Activated CD4-positive, alpha-beta T cell treated with anti-CD3 and anti-CD28 coated beads for 36 hours (primary cell): ENCODE measurements at regions not wholly inside any gene's neighbourhood (a gene's known extent, or its start where the extent isn't known, plus 50 kb on each side); places are given as distances from the start of the nearest gene placed in this dataset.
A peak's percentile ranks its signal among the peaks of the same experiment; 100 is the strongest.

Experiments
- ATAC-seq: fragments of 200-7000 bp; cut with Tn5 transposase; one replicate; pipeline ENCODE4 v1.10.0; 2021; ENCODE audit warnings: mild to moderate bottlenecking, moderate library complexity
- CTCF ChIA-PET: fragments of 350-600 bp; sonication (Branson Sonifier 250); formaldehyde crosslinking; loops from one replicate; lab custom pipeline; 2021; ENCODE audit warnings: antibody characterized with exemption; lab: Charles Lee
- POLR2A ChIA-PET: fragments of 350-600 bp; sonication (Branson Sonifier 250); formaldehyde crosslinking; loops from one replicate; lab custom pipeline; 2021; ENCODE audit warnings: antibody characterized with exemption, inconsistent platforms; lab: Charles Lee
- DNase-seq: peaks from one replicate; pipeline ENCODE4 v3.0.0-alpha.2; 2020
- H3K27ac Mint-ChIP-seq: one replicate; pipeline ENCODE4 v1.8.0; 2021; ENCODE audit warnings: mixed read lengths
- H3K27me3 Mint-ChIP-seq: one replicate; pipeline ENCODE4 v1.8.0; 2021; ENCODE audit warnings: mixed read lengths
- H3K36me3 Mint-ChIP-seq: one replicate; pipeline ENCODE4 v1.8.0; 2021; ENCODE audit warnings: low read depth, mixed read lengths
- H3K4me1 Mint-ChIP-seq: one replicate; pipeline ENCODE4 v1.8.0; 2021; ENCODE audit warnings: mixed read lengths
- H3K4me3 Mint-ChIP-seq: one replicate; pipeline ENCODE4 v1.8.0; 2021; ENCODE audit warnings: mild to moderate bottlenecking, moderate library complexity, mixed read lengths
- H3K9me3 Mint-ChIP-seq: one replicate; pipeline ENCODE4 v1.8.0; 2021; ENCODE audit warnings: low read depth, mixed read lengths
- intact Hi-C, 2 experiments: fragments of 100-400 bp; cut with DNase I in 1 of 2; cut with micrococcal nuclease in 1 of 2; formaldehyde crosslinking; loops; one replicate each; pipeline versions ENCODE4 v1.14.2 to v1.15.1; 2022 to 2024; cut with DNase I, micrococcal nuclease

GRCh38 chr1:82451191-82451590 is 650.5 kb downstream of the ADGRL2 start:
- Mint-ChIP-seq H3K4me3 (no peak overlapping the region), H3K36me3 (no peaks in the 10 kb centered on the region), H3K27ac (no peak overlapping the region), H3K27me3 (no peaks in the 10 kb centered on the region), H3K9me3 (peaks cover 8% of the 10 kb centered on the region), H3K4me1 (peaks cover 2% of the 10 kb centered on the region)
- POLR2A ChIA-PET, result no interaction called here
- CTCF ChIA-PET, result no interaction called here
- intact Hi-C loops, result no loop called here
- no peak for DNase-seq
- ATAC-seq, result no peak

- Mint-ChIP-seq H3K4me1 (no peaks in the 10 kb centered on the region), H3K27me3 (no peaks in the 10 kb centered on the region), H3K4me3 (no peak overlapping the region), H3K36me3 (no peaks in the 10 kb centered on the region), H3K9me3 (peaks cover 11% of the 10 kb centered on the region), H3K27ac (no peak overlapping the region)
- no peak for ATAC-seq
- DNase-seq, result no peak
- ChIA-PET CTCF (no interaction called here), POLR2A (no interaction called here)
- intact Hi-C loops, result no loop called here
These were observed 648.8 kb downstream of the ADGRL2 start for GRCh38 chr1:82449506-82450057.

DNA sequence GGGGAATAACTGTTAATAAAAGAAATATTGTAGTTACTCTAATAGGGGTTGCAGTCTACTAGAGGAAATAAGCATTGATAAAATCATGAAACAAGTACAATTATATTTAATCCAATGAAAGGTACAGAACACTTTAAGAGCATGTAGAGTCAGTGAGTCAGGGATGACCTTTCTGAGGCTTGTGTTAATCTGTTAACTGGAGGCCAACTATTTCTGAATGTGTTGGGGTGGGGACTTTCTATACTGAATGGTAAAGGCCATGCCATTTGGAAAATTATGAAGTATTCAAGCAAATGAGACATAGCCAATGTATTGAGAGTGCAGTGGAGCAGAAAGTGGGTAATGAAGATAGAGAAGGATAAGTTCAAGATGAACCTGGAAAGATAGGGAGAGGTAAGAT is 646.2 kb downstream of the ADGRL2 start:
- H3K9me3 Mint-ChIP-seq, result peaks cover 7% of the 10 kb centered on the region
- H3K4me1 Mint-ChIP-seq, result no peaks in the 10 kb centered on the region
- no peak overlapping the region for H3K4me3 Mint-ChIP-seq
- no peak for DNase-seq
- POLR2A ChIA-PET, result no interaction called here
- H3K36me3 Mint-ChIP-seq, result no peaks in the 10 kb centered on the region
- H3K27me3 Mint-ChIP-seq, result no peaks in the 10 kb centered on the region
- no peak overlapping the region for H3K27ac Mint-ChIP-seq
- intact Hi-C loops, result no loop called here
- peak; percentile 47 for ATAC-seq
- CTCF ChIA-PET, result no interaction called here

DNA sequence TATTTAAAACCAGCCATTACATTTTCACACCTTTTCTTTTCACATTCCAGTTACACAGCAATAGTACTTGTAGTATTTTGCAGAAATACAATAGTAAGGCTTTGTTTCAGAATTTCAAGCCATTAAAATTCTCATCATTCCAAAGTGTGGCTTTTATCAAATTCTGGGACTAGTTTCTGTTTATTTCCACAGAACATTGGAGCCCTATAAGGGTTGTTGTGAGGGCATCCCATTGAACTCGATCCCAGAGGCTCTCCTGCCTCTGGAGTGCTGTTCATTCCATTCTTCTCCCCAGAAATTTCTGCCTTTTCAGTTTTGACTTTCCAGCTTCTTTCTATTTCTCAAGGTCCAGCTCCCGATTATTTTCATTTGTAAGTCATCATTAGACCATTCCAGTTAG is 645.5 kb downstream of the ADGRL2 start:
- H3K9me3 Mint-ChIP-seq, result peaks cover 3% of the 10 kb centered on the region
- ChIA-PET POLR2A (no interaction called here), CTCF (no interaction called here)
- no peaks in the 10 kb centered on the region for H3K4me1 Mint-ChIP-seq
- no peak overlapping the region for H3K27ac Mint-ChIP-seq
- H3K27me3 Mint-ChIP-seq, result no peaks in the 10 kb centered on the region
- no peaks in the 10 kb centered on the region for H3K36me3 Mint-ChIP-seq
- ATAC-seq (no peak), DNase-seq (no peak)
- intact Hi-C loops, result no loop called here
- no peak overlapping the region for H3K4me3 Mint-ChIP-seq

GRCh38 chr1:82445827-82446226 is 645.1 kb downstream of the ADGRL2 start:
- CTCF ChIA-PET, result no interaction called here
- H3K36me3 Mint-ChIP-seq, result no peaks in the 10 kb centered on the region
- no peak overlapping the region for H3K27ac Mint-ChIP-seq
- DNase-seq, result no peak
- H3K27me3 Mint-ChIP-seq, result no peaks in the 10 kb centered on the region
- peaks cover 3% of the 10 kb centered on the region for H3K9me3 Mint-ChIP-seq
- POLR2A ChIA-PET, result no interaction called here
- no peak overlapping the region for H3K4me3 Mint-ChIP-seq
- ATAC-seq, result no peak
- H3K4me1 Mint-ChIP-seq, result no peaks in the 10 kb centered on the region
- intact Hi-C loops, result no loop called here

GRCh38 chr1:82445132-82445531 is 644.4 kb downstream of the ADGRL2 start:
- DNase-seq (no peak), ATAC-seq (no peak)
- H3K4me3 Mint-ChIP-seq, result no peak overlapping the region
- CTCF ChIA-PET, result no interaction called here
- POLR2A ChIA-PET, result no interaction called here
- intact Hi-C loops, result no loop called here
- no peak overlapping the region for H3K27ac Mint-ChIP-seq
- no peaks in the 10 kb centered on the region for H3K27me3 Mint-ChIP-seq
- no peaks in the 10 kb centered on the region for H3K36me3 Mint-ChIP-seq
- no peaks in the 10 kb centered on the region for H3K4me1 Mint-ChIP-seq
- H3K9me3 Mint-ChIP-seq, result peaks cover 3% of the 10 kb centered on the region

- DNase-seq (no peak), ATAC-seq (no peak)
- ChIA-PET POLR2A (interaction anchor here (0.5 kb wide), 1 partner anchor 1235 kb away, joined by 3 read pairs; no protein-coding TSS in a partner anchor), CTCF (interaction anchor here (0.8 kb wide), 1 partner anchor 1598 kb away, joined by 3 read pairs; no protein-coding TSS in a partner anchor)
- Mint-ChIP-seq H3K27me3 (no peaks in the 10 kb centered on the region), H3K4me1 (no peaks in the 10 kb centered on the region), H3K36me3 (no peaks in the 10 kb centered on the region), H3K27ac (no peak overlapping the region), H3K9me3 (peaks cover 3% of the 10 kb centered on the region), H3K4me3 (no peak overlapping the region)
- intact Hi-C loops, result no loop called here
These were observed 640.7 kb downstream of the ADGRL2 start for GRCh38 chr1:82441402-82441801.

GRCh38 chr1:82423174-82423815 is 622.6 kb downstream of the ADGRL2 start:
- DNase-seq (no peak), ATAC-seq (no peak)
- H3K4me1 Mint-ChIP-seq, result no peaks in the 10 kb centered on the region
- POLR2A ChIA-PET, result no interaction called here
- CTCF ChIA-PET, result no interaction called here
- H3K9me3 Mint-ChIP-seq, result no peaks in the 10 kb centered on the region
- H3K36me3 Mint-ChIP-seq, result no peaks in the 10 kb centered on the region
- intact Hi-C loops, result no loop called here
- H3K27me3 Mint-ChIP-seq, result no peaks in the 10 kb centered on the region
- H3K27ac Mint-ChIP-seq, result no peak overlapping the region
- H3K4me3 Mint-ChIP-seq, result no peak overlapping the region

- Mint-ChIP-seq H3K36me3 (no peaks in the 10 kb centered on the region), H3K4me1 (no peaks in the 10 kb centered on the region), H3K9me3 (no peaks in the 10 kb centered on the region), H3K27ac (no peak overlapping the region), H3K4me3 (no peak overlapping the region), H3K27me3 (no peaks in the 10 kb centered on the region)
- ATAC-seq, result no peak
- DNase-seq, result no peak
- CTCF ChIA-PET, result no interaction called here
- POLR2A ChIA-PET, result no interaction called here
- intact Hi-C loops, result no loop called here
These were observed 621.0 kb downstream of the ADGRL2 start for GRCh38 chr1:82421782-82422181.

DNA sequence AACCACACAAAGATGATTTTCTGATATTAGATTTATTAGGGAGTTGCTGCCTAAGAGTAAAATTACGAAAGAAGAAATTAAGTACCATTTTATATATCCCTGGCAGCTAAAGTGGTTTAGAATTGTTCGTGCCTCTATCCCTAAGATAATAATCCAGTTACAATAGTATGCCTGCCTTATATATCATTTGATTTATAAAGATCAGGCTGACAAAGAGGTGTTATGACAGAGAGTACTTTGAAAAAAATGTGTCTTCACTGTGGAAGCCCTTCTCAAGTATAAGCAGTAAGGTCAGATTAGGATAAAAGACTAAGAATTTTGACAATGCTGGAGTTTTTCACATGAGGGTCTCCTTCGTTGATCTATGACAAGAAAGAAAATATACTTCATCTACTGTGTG is 619.9 kb downstream of the ADGRL2 start:
- DNase-seq (no peak), ATAC-seq (no peak)
- intact Hi-C loops, result no loop called here
- CTCF ChIA-PET, result no interaction called here
- Mint-ChIP-seq H3K4me1 (no peaks in the 10 kb centered on the region), H3K36me3 (no peaks in the 10 kb centered on the region), H3K27ac (no peak overlapping the region), H3K27me3 (no peaks in the 10 kb centered on the region), H3K9me3 (no peaks in the 10 kb centered on the region), H3K4me3 (no peak overlapping the region)
- POLR2A ChIA-PET, result no interaction called here

DNA sequence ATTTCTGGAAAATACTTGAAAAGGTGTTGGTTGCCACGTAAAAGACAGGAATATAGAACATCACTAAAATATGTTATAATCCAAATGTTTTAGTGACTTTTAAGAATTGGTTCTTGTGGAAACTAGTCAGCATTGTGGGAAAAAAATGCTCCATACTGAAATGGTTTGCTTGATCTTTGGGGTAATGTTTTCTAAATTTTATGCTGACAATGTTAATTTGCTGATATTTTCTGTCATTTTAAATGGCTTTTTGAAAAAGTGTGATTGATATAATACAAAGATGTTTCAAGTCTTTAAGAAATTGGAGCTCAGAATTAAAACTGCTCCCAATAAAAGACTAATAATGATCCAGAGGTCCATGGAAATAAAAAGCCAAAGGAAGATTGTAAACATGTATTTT is 610.9 kb downstream of the ADGRL2 start:
- Mint-ChIP-seq H3K27me3 (no peaks in the 10 kb centered on the region), H3K4me3 (no peak overlapping the region), H3K27ac (no peak overlapping the region), H3K36me3 (no peaks in the 10 kb centered on the region), H3K9me3 (no peaks in the 10 kb centered on the region), H3K4me1 (no peaks in the 10 kb centered on the region)
- intact Hi-C loops, result no loop called here
- ChIA-PET POLR2A (no interaction called here), CTCF (no interaction called here)
- DNase-seq (no peak), ATAC-seq (no peak)

- ChIA-PET POLR2A (interaction anchor here (0.6 kb wide), 1 partner anchor 60 kb away, joined by 3 read pairs; no protein-coding TSS in a partner anchor), CTCF (no interaction called here)
- intact Hi-C loops, result no loop called here
- H3K4me3 Mint-ChIP-seq, result no peak overlapping the region
- H3K36me3 Mint-ChIP-seq, result no peaks in the 10 kb centered on the region
- H3K27me3 Mint-ChIP-seq, result no peaks in the 10 kb centered on the region
- H3K27ac Mint-ChIP-seq, result no peak overlapping the region
- ATAC-seq (no peak), DNase-seq (no peak)
- no peaks in the 10 kb centered on the region for H3K4me1 Mint-ChIP-seq
- no peaks in the 10 kb centered on the region for H3K9me3 Mint-ChIP-seq
These were observed 604.6 kb downstream of the ADGRL2 start for GRCh38 chr1:82405333-82405732.
